Ectodermal cell (in vitro differentiated cells): ENCODE measurements at regions not wholly inside any gene's neighbourhood (a gene's known extent, or its start where the extent isn't known, plus 50 kb on each side); places are given as distances from the start of the nearest gene placed in this dataset.

Experiments
- H3K27ac ChIP-seq: 2 replicates; pipeline ENCODE4 v1.7.0; 2013; ENCODE audit warnings: mild to moderate bottlenecking, low read depth, low read length; ENCODE audit not compliant: insufficient read depth, poor library complexity, severe bottlenecking
- H3K27me3 ChIP-seq: 2 replicates; pipeline ENCODE4 v1.7.0; 2013; ENCODE audit warnings: mild to moderate bottlenecking, low read length; ENCODE audit not compliant: insufficient read depth, control insufficient read depth, poor library complexity, severe bottlenecking
- H3K36me3 ChIP-seq: one replicate; pipeline ENCODE4 v1.7.0; 2013; ENCODE audit warnings: low read length; ENCODE audit not compliant: control insufficient read depth, insufficient read depth
- H3K4me1 ChIP-seq: one replicate; pipeline ENCODE4 v1.7.0; 2013; ENCODE audit warnings: low read length; ENCODE audit not compliant: control insufficient read depth, insufficient read depth
- H3K4me3 ChIP-seq: 2 replicates; pipeline ENCODE4 v1.7.0; 2013; ENCODE audit warnings: low read depth, low read length, control low read depth; ENCODE audit not compliant: insufficient read depth
- H3K9me3 ChIP-seq: 2 replicates; pipeline ENCODE4 v1.7.0; 2013; ENCODE audit warnings: mild to moderate bottlenecking, low read length, moderate library complexity; ENCODE audit not compliant: control insufficient read depth
- WGBS, 2 experiments: methylation state at CpG; one replicate each; pipeline ENCODE4 v1.1.7; 2013; ENCODE audit warnings: missing lambda C conversion rate in 2 of 2; 5-methylcytosine and 5-hydroxymethylcytosine counted together

- Histone ChIP-seq H3K27ac (no peak overlapping the region), H3K4me3 (no peak overlapping the region), H3K9me3 (no peaks in the 10 kb centered on the region), H3K4me1 (no peaks in the 10 kb centered on the region), H3K27me3 (no peaks in the 10 kb centered on the region), H3K36me3 (no peaks in the 10 kb centered on the region)
- 81 to 85% methylated on average over 28 of the region's 28 CpGs for WGBS, 2 experiments
Observed at GRCh38 chr17:79365836-79366770, 244.7 kb downstream of the RBFOX3 start.

- no peaks in the 10 kb centered on the region for H3K9me3 ChIP-seq
- no peaks in the 10 kb centered on the region for H3K27me3 ChIP-seq
- H3K4me3 ChIP-seq, result no peak overlapping the region
- H3K4me1 ChIP-seq, result no peaks in the 10 kb centered on the region
- WGBS, 2 experiments, result 92% methylated on average over 12 of the region's 12 CpGs
- no peaks in the 10 kb centered on the region for H3K36me3 ChIP-seq
- no peak overlapping the region for H3K27ac ChIP-seq
Observed at GRCh38 chr17:79365351-79365750, 245.5 kb downstream of the RBFOX3 start.

- H3K27me3 ChIP-seq, result no peaks in the 10 kb centered on the region
- H3K9me3 ChIP-seq, result no peaks in the 10 kb centered on the region
- H3K4me3 ChIP-seq, result no peak overlapping the region
- H3K36me3 ChIP-seq, result no peaks in the 10 kb centered on the region
- H3K4me1 ChIP-seq, result no peaks in the 10 kb centered on the region
- no peak overlapping the region for H3K27ac ChIP-seq
- 94 to 95% methylated on average over 14 of the region's 14 CpGs for WGBS, 2 experiments
Observed at GRCh38 chr17:79364315-79365094, 246.3 kb downstream of the RBFOX3 start.

- H3K27me3 ChIP-seq, result no peaks in the 10 kb centered on the region
- H3K9me3 ChIP-seq, result no peaks in the 10 kb centered on the region
- H3K4me3 ChIP-seq, result no peak overlapping the region
- H3K36me3 ChIP-seq, result no peaks in the 10 kb centered on the region
- 90 to 92% methylated on average over 16 of the region's 16 CpGs for whole genome bisulfite sequencing, 2 experiments
- H3K4me1 ChIP-seq, result no peaks in the 10 kb centered on the region
- no peak overlapping the region for H3K27ac ChIP-seq
Observed at GRCh38 chr17:79363552-79364275, 247.1 kb downstream of the RBFOX3 start.

GRCh38 chr17:79362772-79363305, 248.0 kb downstream of the RBFOX3 start:
- no peaks in the 10 kb centered on the region for H3K36me3 ChIP-seq
- no peaks in the 10 kb centered on the region for H3K4me1 ChIP-seq
- no peaks in the 10 kb centered on the region for H3K9me3 ChIP-seq
- H3K27me3 ChIP-seq, result no peaks in the 10 kb centered on the region
- no peak overlapping the region for H3K4me3 ChIP-seq
- no peak overlapping the region for H3K27ac ChIP-seq
- WGBS, 2 experiments, result 92 to 95% methylated on average over 14 of the region's 14 CpGs

GRCh38 chr17:79361873-79362771, 248.7 kb downstream of the RBFOX3 start:
- no peaks in the 10 kb centered on the region for H3K27me3 ChIP-seq
- no peaks in the 10 kb centered on the region for H3K36me3 ChIP-seq
- H3K27ac ChIP-seq, result no peak overlapping the region
- H3K4me1 ChIP-seq, result no peaks in the 10 kb centered on the region
- 86 to 89% methylated on average over 29 of the region's 29 CpGs for WGBS, 2 experiments
- no peak overlapping the region for H3K4me3 ChIP-seq
- no peaks in the 10 kb centered on the region for H3K9me3 ChIP-seq

GRCh38 chr17:79361221-79361734, 249.6 kb downstream of the RBFOX3 start:
- H3K4me1 ChIP-seq, result no peaks in the 10 kb centered on the region
- no peak overlapping the region for H3K27ac ChIP-seq
- H3K27me3 ChIP-seq, result no peaks in the 10 kb centered on the region
- no peak overlapping the region for H3K4me3 ChIP-seq
- WGBS, 2 experiments, result 89 to 90% methylated on average over 12 of the region's 12 CpGs
- no peaks in the 10 kb centered on the region for H3K36me3 ChIP-seq
- H3K9me3 ChIP-seq, result no peaks in the 10 kb centered on the region

GRCh38 chr17:79360196-79360595, 250.7 kb downstream of the RBFOX3 start:
- Histone ChIP-seq H3K9me3 (no peaks in the 10 kb centered on the region), H3K27me3 (no peaks in the 10 kb centered on the region), H3K27ac (no peak overlapping the region), H3K4me1 (no peaks in the 10 kb centered on the region), H3K4me3 (no peak overlapping the region), H3K36me3 (no peaks in the 10 kb centered on the region)
- 93% methylated on average over 17 of the region's 17 CpGs for WGBS, 2 experiments

GRCh38 chr17:79356839-79357447, 253.9 kb downstream of the RBFOX3 start:
- 88 to 90% methylated on average over 16 of the region's 16 CpGs for WGBS, 2 experiments
- H3K36me3 ChIP-seq, result no peaks in the 10 kb centered on the region
- H3K27ac ChIP-seq, result no peak overlapping the region
- H3K9me3 ChIP-seq, result no peaks in the 10 kb centered on the region
- no peak overlapping the region for H3K4me3 ChIP-seq
- no peaks in the 10 kb centered on the region for H3K4me1 ChIP-seq
- H3K27me3 ChIP-seq, result no peaks in the 10 kb centered on the region
